ENCODE measurements at regions not wholly inside any gene's neighbourhood (a gene's known extent, or its start where the extent isn't known, plus 50 kb on each side); places are given as distances from the start of the nearest gene placed in this dataset.

DNA sequence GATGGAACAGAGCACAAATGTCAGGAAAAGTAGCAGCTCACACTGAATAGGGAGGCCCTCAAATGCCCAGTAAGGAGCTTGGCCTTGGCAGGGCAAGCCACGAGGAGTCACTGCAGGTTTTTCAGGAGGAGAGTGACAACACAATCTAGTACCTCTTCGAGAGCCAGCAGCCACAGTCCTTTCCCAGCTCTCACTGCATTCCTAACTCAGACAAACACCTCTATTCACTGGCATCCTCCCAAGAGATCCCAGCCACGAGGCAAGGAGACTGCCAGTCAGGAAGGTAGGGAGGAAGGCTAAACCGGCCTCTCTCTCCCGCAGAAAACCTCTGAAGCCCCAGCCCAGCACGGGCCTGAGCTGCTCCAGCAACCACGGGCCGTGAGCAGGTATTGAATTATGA lies 146.0 kb upstream of the SMAD3 start:
- TF ChIP-seq POLR2AphosphoS5 (IDR thresholded peaks at IDR 0.05; ENCODE audit: low read depth) (no peak), CTCF (conservative IDR thresholded peaks at IDR 0.05; ENCODE audit: low read depth in 2 of 2) (no peak)

Measured in GM23338 (cell line).